ENCODE measurements at regions not wholly inside any gene's neighbourhood (a gene's known extent, or its start where the extent isn't known, plus 50 kb on each side); places are given as distances from the start of the nearest gene placed in this dataset.

GRCh38 chr10:131811630-131812403 lies 89.0 kb upstream of the PPP2R2D start:
- Histone ChIP-seq H3T11ph (ENCODE audit: low read length) (no peak overlapping the region), H3K9me3 (ENCODE audit: control insufficient read depth, low read depth, low read length) (no peaks in the 10 kb centered on the region), H3K14ac (ENCODE audit: insufficient read depth, low read length) (no peak overlapping the region), H4K5ac (ENCODE audit: insufficient read length, low read depth, low read length) (no peak overlapping the region), H4K91ac (ENCODE audit: insufficient read length, low read depth, low read length) (no peak overlapping the region), H2BK12ac (ENCODE audit: insufficient read length, low read depth, low read length) (no peak overlapping the region), H2BK120ac (ENCODE audit: low read depth, low read length, poor library complexity, severe bottlenecking) (no peak overlapping the region), H3K79me1 (ENCODE audit: insufficient read depth, low read depth, low read length, poor library complexity, severe bottlenecking) (no peaks in the 10 kb centered on the region), H2BK15ac (ENCODE audit: low read depth, low read length) (no peak overlapping the region), H3K23me2 (ENCODE audit: insufficient read length, low read depth, low read length, poor library complexity, severe bottlenecking) (no peaks in the 10 kb centered on the region), H2BK5ac (ENCODE audit: insufficient read length, low read length) (no peak overlapping the region), H2AK5ac (ENCODE audit: insufficient read length, low read length) (no peak overlapping the region), H2AFZ (ENCODE audit: low read length) (no peak overlapping the region), H3K9ac (ENCODE audit: extremely low read depth, insufficient read length, low read length) (no peak overlapping the region), H3K27ac (ENCODE audit: insufficient read length, low read depth, low read length) (no peak overlapping the region), H4K20me1 (ENCODE audit: control insufficient read depth, insufficient read depth, insufficient read length) (no peaks in the 10 kb centered on the region), H4K8ac (replicated peaks; ENCODE audit: insufficient read length, low read depth, low read length) (no peak overlapping the region), H3K23ac (ENCODE audit: insufficient read length, low read depth, low read length) (no peak overlapping the region), H3K27me3 (ENCODE audit: insufficient read depth, low read length) (no peaks in the 10 kb centered on the region; the same call in 1 of the 2 replicates), H3K4me2 (ENCODE audit: insufficient read depth, insufficient read length, low read length) (no peak overlapping the region), H3K4me1 (ENCODE audit: insufficient read depth, low read length) (no peaks in the 10 kb centered on the region), H3K79me2 (ENCODE audit: insufficient read depth, low read length) (no peaks in the 10 kb centered on the region), H3K4ac (ENCODE audit: low read depth, low read length) (no peak overlapping the region), H2BK20ac (ENCODE audit: low read depth, low read length, poor library complexity, severe bottlenecking) (no peak overlapping the region), H3K56ac (ENCODE audit: insufficient read length, low read depth, low read length) (no peak overlapping the region), H3K18ac (ENCODE audit: insufficient read length, low read depth, low read length) (no peak overlapping the region)
- no peak overlapping the region for H3K27ac Mint-ChIP-seq
- WGBS (ENCODE audit: extremely low coverage, insufficient read length, low lambda C conversion rate), result no CpG with 5 or more reads among the region's 23 CpGs
- DNase-seq, result no peak
- TF ChIP-seq, protein P1, sequence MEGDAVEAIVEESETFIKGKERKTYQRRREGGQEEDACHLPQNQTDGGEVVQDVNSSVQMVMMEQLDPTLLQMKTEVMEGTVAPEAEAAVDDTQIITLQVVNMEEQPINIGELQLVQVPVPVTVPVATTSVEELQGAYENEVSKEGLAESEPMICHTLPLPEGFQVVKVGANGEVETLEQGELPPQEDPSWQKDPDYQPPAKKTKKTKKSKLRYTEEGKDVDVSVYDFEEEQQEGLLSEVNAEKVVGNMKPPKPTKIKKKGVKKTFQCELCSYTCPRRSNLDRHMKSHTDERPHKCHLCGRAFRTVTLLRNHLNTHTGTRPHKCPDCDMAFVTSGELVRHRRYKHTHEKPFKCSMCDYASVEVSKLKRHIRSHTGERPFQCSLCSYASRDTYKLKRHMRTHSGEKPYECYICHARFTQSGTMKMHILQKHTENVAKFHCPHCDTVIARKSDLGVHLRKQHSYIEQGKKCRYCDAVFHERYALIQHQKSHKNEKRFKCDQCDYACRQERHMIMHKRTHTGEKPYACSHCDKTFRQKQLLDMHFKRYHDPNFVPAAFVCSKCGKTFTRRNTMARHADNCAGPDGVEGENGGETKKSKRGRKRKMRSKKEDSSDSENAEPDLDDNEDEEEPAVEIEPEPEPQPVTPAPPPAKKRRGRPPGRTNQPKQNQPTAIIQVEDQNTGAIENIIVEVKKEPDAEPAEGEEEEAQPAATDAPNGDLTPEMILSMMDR (conservative IDR thresholded peaks at IDR 0.05), result no peak
- H3K9me3 Mint-ChIP-seq, result no peaks in the 10 kb centered on the region
- H3K27me3 Mint-ChIP-seq (ENCODE audit: low read depth), result peaks cover 4% of the 10 kb centered on the region
- H3K4me1 Mint-ChIP-seq, result peaks cover 6 to 13% of the 10 kb centered on the region in 2 experiments
- no peaks in the 10 kb centered on the region for H3K36me3 Mint-ChIP-seq (ENCODE audit: insufficient read depth in 1 of 3, low read depth in 3 of 3)
- no peak overlapping the region for H3K4me3 Mint-ChIP-seq
